Dedifferentiated amniotic fluid mesenchymal stem cell (primary cell): ENCODE measurements at regions not wholly inside any gene's neighbourhood (a gene's known extent, or its start where the extent isn't known, plus 50 kb on each side); places are given as distances from the start of the nearest gene placed in this dataset.
"Not testable (repeated sequence)": the region's sequence is repeated elsewhere in the genome, so short reads cannot be mapped to it uniquely, and the experiment has no call there.

Source experiments
- DNase-seq: peaks from one replicate; pipeline ENCODE4 v3.0.0-alpha.2; 2016; ENCODE audit errors: extremely low spot score

DNA sequence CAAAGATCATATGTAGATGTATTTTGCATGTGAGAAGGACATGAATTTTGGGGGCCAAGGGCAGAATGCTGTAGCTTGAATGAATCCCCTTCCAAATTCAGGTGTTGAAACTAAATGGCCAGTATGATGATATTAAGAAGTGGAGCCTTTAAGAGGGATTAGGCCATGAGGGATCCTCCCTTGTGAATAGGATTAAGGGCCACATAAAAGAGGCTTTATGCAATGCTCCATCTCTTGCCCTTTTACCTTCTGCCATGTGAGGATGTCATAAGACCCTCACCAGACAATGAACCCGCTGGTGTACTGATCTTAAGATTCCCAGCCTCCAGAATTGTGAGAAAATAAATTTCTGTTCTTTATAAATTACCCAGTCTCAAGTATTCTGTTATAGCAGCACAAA, 206.1 kb downstream of the YTHDC2 start:
- no peak for DNase-seq

- DNase-seq, result no peak
These were observed 207.7 kb downstream of the YTHDC2 start for GRCh38 chr5:113721171-113721570.

DNA sequence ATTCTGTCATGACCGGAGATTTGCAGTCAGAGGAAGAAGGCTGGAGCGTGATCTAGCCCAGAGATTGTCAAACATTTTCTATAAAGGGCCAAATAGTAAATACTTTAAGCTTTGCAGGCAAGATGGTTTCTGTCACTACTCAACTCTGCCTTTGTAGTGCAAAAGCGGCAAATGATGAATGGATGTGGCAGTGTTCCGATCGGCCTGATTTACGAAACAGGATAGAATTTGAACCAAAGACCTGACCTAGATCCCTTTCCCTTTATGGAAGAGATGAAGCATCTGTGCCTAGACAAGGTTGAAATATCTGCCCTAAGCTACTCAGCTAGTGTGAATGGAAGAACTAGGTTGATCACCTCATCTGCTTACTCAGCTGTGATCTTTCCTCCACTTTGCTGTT, 209.5 kb downstream of the YTHDC2 start:
- DNase-seq, result no peak

GRCh38 chr5:113735751-113736150, 222.3 kb downstream of the YTHDC2 start:
- DNase-seq, result no peak

DNA sequence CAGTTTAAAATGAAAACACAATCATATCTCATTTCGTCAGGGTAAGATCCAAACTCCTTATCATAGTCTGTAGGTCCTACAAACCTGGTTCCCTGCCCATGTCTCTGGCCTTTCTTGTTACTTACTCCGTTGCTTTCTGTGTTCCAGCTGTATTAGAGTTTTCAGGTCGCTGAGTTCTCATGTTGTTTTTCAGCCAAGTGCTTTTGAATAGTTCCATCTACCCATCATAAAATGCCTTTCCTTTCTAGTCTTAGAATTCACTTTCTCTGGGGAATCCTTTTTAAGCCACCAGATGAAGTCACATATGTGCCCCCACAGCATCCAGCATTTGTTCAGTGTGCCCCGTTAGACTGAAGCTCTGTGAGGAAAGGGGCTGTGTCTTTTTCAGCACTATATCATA, 228.7 kb downstream of the YTHDC2 start:
- DNase-seq, result no peak

DNA sequence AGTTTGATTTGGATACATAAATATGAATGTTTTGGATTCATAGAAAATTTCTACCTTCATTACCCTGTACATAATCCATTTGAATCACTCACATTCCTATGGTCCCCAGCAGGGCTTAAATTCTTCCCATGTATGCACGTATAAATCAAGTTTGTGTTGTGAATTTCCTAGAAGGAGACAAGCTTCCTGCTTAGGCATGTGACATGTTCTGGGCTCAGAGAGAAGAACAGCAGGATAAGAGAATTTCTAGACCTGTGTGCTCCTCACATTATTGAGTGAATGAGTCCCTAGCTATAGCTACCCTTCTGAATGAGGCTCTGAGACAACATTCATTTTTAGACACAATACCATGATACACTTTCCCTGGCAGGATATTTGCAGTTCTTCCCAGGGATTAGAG, 229.1 kb downstream of the YTHDC2 start:
- DNase-seq, result no peak

- DNase-seq, result no peak
These were observed 234.9 kb downstream of the YTHDC2 start for GRCh38 chr5:113748403-113748802.

DNA sequence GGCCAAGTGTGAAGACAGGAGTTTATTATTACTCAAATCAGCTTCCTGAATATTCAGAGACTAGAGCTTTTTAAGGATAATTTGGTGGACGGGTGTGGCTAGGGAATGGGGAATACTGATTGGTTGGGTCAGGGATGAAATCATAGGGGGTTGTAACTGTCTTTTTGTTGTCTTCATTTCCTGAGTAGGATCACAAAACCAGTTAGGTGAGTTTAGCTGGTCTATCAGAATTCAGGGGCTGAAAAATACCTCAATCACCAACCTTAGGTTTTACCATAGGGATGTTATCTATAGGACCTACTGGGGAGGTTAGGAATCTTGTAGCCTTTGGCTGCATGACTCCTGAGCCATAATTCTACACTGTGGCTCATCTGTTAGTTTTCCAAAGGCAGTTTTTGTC, 235.8 kb downstream of the YTHDC2 start:
- no peak for DNase-seq

DNA sequence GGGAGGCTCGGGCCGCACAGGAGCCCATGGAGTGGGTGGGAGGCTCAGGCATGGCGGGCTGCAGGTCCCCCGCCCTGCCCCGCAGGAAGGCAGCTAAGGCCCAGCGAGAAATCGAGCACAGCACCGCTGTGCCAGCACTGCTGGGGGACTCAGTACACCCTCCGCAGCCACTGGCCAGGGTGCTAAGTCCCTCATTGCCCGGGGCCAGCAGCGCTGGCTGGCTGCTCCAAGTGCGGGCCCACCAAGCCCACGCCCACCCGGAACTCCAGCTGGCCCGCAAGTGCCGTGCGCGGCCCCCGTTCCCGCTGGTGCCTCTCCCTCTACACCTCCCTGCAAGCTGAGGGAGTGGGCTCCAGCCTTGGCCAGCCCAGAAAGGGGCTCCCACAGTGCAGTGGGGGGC, 239.7 kb downstream of the YTHDC2 start:
- DNase-seq, result not testable (repeated sequence)

GRCh38 chr5:113755516-113755915, 242.0 kb downstream of the YTHDC2 start:
- DNase-seq, result no peak

- no peak for DNase-seq
These were observed 244.0 kb downstream of the YTHDC2 start for GRCh38 chr5:113757508-113757907.

GRCh38 chr5:113759505-113759904, 246.0 kb downstream of the YTHDC2 start:
- no peak for DNase-seq

DNA sequence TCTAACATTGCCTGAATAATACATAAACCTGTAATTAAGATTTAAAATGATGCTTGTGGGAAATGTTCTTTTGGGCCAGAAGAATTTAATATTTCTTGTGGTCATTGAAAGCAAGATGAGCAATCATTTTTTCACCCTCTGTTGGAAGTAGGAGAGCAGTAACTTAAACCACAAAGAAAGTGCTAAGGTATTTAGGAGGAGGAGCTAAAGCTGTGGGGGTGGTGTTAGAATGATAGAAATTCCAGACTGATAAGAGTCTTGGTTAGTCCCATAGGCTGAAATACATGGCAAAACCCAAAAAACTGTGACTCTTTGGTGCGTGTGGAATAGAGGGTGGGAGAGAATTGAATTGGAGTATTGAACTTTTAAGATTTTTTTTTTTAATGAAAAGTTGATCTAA, 247.0 kb downstream of the YTHDC2 start:
- no peak for DNase-seq

- DNase-seq, result no peak
These were observed 248.1 kb downstream of the YTHDC2 start for GRCh38 chr5:113761594-113761993.

GRCh38 chr5:113764382-113764781, 250.9 kb downstream of the YTHDC2 start:
- DNase-seq, result no peak

- not testable (repeated sequence) for DNase-seq
These were observed 253.3 kb downstream of the YTHDC2 start for GRCh38 chr5:113766827-113767226.

DNA sequence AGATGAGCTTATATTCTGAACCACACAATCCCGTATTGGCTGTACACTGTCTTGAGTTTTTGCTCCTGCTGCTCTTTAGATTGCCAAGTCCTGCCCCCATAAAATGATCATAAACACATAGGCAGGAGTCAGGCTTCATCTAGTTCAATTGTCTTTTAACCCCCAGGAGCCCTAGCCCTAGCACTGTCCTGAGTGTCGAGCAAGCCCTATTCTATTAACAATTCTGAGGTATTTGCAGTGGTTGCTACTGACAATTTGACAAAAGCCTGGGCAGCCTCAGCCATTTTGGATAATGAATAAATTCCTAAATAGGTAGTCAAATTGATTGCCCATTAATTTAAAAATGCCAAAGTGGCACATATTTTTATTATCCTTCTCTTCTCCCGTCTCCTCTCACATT, 257.2 kb downstream of the YTHDC2 start:
- no peak for DNase-seq

DNA sequence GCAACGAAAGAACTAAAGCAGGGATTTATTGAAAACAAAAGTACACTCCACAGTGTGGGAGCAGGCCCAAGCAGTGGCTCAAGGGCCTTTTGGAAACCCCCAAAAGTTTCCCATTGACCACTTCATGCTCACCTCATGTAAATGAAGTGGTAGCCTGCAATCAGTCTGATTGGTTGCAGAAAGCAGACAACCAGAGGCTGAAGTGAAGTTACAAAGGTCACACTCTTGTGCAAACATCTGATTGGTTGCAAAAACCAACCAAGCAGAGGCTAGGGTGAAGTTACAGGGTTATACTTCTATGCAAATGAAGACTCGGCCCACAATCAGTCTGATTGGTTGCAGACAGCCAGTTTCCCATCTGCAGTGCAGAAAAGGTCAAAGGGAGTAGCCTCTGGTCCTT, 258.0 kb downstream of the YTHDC2 start:
- no peak for DNase-seq

DNA sequence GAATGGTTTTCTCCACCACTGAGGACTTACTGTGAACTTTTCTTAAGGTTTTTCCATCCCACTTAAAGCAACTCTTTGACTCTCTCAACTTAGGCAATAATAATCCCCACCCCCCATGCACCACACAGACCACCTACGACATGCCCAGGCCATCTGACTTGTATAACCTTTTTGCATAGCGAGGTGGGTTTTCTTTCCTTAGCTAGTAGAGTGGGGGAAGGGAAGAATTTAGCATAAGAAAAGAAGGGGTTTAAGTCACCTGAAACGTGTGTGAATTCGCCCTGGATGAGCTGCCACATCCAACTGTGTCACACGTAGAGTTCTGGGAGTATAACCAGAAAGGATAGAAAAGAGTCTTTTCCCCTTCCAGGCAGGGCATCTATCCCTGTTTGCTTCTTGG, 262.7 kb downstream of the YTHDC2 start:
- DNase-seq, result no peak

- DNase-seq, result no peak
These were observed 263.5 kb downstream of the YTHDC2 start for GRCh38 chr5:113776832-113777525.

GRCh38 chr5:113778147-113778546, 264.7 kb downstream of the YTHDC2 start:
- DNase-seq, result no peak

GRCh38 chr5:113788141-113788655, 274.7 kb downstream of the YTHDC2 start:
- no peak for DNase-seq

DNA sequence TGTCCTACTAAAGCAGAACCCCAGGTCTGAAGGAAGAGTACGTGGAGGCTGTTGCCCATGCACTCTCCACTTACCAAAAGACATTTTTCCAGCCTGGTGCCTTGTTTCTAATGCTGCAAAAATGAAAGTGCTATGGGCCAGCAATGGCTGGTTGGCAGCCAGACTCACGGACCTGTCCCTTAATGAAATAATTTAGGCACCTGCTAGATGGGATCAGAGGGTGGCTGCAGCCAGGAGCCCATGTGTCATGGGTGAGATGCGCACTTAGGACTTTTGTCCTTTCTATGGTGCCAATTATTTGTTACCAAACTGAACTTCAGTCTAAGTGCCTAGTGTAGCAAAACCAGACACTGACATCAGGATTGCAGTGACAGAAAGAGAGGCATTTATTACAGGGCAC, 276.3 kb downstream of the YTHDC2 start:
- no peak for DNase-seq

- DNase-seq, result no peak
These were observed 279.3 kb downstream of the YTHDC2 start for GRCh38 chr5:113792806-113793205.
